PC-9 (cell line): ENCODE measurements at regions not wholly inside any gene's neighbourhood (a gene's known extent, or its start where the extent isn't known, plus 50 kb on each side); places are given as distances from the start of the nearest gene placed in this dataset.

Source experiments
- BruUV-seq: library from RNA; stranded (reverse); fragments of 400-500 nt; replicated peaks from 2 replicates; lab custom pipeline; 2021; lab: Mats Ljungman, UMichigan
- CTCF ChIA-PET: fragments of 300-600 bp; sonication (Branson Sonifier 250); formaldehyde crosslinking; loops from one replicate; lab custom pipeline; 2022; ENCODE audit warnings: antibody characterized with exemption; lab: Charles Lee
- POLR2A ChIA-PET: fragments of 300-600 bp; sonication (Branson Sonifier 250); formaldehyde crosslinking; loops from one replicate; lab custom pipeline; 2022; ENCODE audit warnings: antibody characterized with exemption; ENCODE audit not compliant: unreplicated experiment; lab: Charles Lee
- DNase-seq, 2 experiments: peaks; one replicate each; pipeline versions ENCODE4 v3.0.0 to v3.0.0-alpha.2; 2015 to 2022; ENCODE audit warnings: mixed read lengths in 1 of 2
- H2AFZ ChIP-seq: fragments of 200-600 bp; sonication (generic); 2 replicates; pipeline ENCODE4 v1.8.1; 2017; ENCODE audit warnings: antibody characterized with exemption
- H3F3A ChIP-seq: fragments of 200-600 bp; sonication (generic); 2 replicates; pipeline ENCODE4 v1.8.1; 2017; ENCODE audit warnings: antibody characterized with exemption, mild to moderate bottlenecking, low read depth; ENCODE audit not compliant: insufficient read depth
- H3K27ac ChIP-seq: fragments of 200-600 bp; sonication (generic); 2 replicates; pipeline ENCODE4 v1.6.1; 2016; ENCODE audit warnings: mixed run types
- H3K27me3 ChIP-seq: fragments of 200-600 bp; sonication (generic); 2 replicates; pipeline ENCODE4 v1.6.1; 2016; ENCODE audit warnings: low read depth, mixed run types; ENCODE audit not compliant: insufficient read depth
- H3K36me3 ChIP-seq: fragments of 200-600 bp; sonication (generic); 2 replicates; pipeline ENCODE4 v1.6.1; 2016; ENCODE audit warnings: low read depth, mixed run types
- H3K4me1 ChIP-seq: fragments of 200-600 bp; sonication (generic); replicated peaks from 2 replicates; pipeline ENCODE4 v1.6.1; 2016; ENCODE audit warnings: mixed run types; ENCODE audit not compliant: insufficient read depth
- H3K4me2 ChIP-seq: fragments of 200-600 bp; sonication (generic); 2 replicates; pipeline ENCODE4 v1.6.1; 2017; ENCODE audit warnings: mixed run types
- H3K4me3 ChIP-seq: fragments of 200-600 bp; sonication (generic); 2 replicates; pipeline ENCODE4 v1.6.1; 2016; ENCODE audit warnings: mixed run types
- H3K79me2 ChIP-seq: fragments of 200-600 bp; sonication (generic); 2 replicates; pipeline ENCODE4 v1.6.1; 2017; ENCODE audit warnings: low read depth, mixed run types
- H3K9me2 ChIP-seq: fragments of 200-600 bp; sonication (generic); 2 replicates; pipeline ENCODE4 v1.8.1; 2017; ENCODE audit warnings: mild to moderate bottlenecking; ENCODE audit not compliant: insufficient read depth
- H3K9me3 ChIP-seq: fragments of 200-600 bp; sonication (generic); 2 replicates; pipeline ENCODE4 v1.8.1; 2016; ENCODE audit warnings: low read depth; ENCODE audit not compliant: insufficient read depth
- H4K20me1 ChIP-seq: fragments of 200-600 bp; sonication (generic); 2 replicates; pipeline ENCODE4 v1.8.1; 2017; ENCODE audit not compliant: insufficient read depth
- EZH2 ChIP-seq: fragments of 200-600 bp; sonication (generic); IDR thresholded peaks from 2 replicates; pipeline ENCODE4 v1.8.0; 2017; ENCODE audit warnings: antibody characterized with exemption, low read depth
- intact Hi-C: fragments of 100-400 bp; cut with micrococcal nuclease; formaldehyde crosslinking; loops from one replicate; pipeline ENCODE4 v1.10.0; 2022; ENCODE audit not compliant: unreplicated experiment
- TF ChIP-seq, protein P1 (sequence below): fragments of 200-600 bp; sonication (generic); conservative IDR thresholded peaks from 2 replicates; pipeline ENCODE4 v1.6.1; 2017; ENCODE audit warnings: mixed run types, antibody characterized with exemption, mild to moderate bottlenecking, moderate library complexity

- TF ChIP-seq EZH2: no peak
- TF ChIP-seq, protein P1, sequence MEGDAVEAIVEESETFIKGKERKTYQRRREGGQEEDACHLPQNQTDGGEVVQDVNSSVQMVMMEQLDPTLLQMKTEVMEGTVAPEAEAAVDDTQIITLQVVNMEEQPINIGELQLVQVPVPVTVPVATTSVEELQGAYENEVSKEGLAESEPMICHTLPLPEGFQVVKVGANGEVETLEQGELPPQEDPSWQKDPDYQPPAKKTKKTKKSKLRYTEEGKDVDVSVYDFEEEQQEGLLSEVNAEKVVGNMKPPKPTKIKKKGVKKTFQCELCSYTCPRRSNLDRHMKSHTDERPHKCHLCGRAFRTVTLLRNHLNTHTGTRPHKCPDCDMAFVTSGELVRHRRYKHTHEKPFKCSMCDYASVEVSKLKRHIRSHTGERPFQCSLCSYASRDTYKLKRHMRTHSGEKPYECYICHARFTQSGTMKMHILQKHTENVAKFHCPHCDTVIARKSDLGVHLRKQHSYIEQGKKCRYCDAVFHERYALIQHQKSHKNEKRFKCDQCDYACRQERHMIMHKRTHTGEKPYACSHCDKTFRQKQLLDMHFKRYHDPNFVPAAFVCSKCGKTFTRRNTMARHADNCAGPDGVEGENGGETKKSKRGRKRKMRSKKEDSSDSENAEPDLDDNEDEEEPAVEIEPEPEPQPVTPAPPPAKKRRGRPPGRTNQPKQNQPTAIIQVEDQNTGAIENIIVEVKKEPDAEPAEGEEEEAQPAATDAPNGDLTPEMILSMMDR: no peak
Measured at GRCh38 chr11:127733552-127733951, 733.0 kb upstream of the KIRREL3 start.

DNA sequence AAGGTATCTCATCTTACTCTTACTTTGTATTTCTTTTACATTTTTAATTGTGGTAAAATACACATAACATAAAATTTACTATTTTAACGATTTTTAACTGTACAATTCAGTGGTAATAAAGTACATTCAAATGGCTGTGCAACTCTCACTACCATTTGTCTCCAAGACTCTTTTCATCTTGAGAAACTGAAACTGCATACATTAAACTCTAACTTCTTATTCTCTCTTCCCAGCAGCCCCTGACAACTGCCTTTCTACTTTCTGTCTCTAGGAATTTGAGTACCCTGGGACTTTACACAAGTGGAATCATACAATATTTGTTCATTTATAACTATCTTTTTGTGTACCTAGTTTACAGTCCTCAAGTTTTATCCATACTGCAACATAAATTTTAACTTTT, 725.8 kb upstream of the KIRREL3 start:
- no peak for DNase-seq
- no peaks in the 10 kb centered on the region for H3K9me3 ChIP-seq
- no peaks in the 10 kb centered on the region for H3K4me1 ChIP-seq
- CTCF ChIA-PET: no interaction called here
- POLR2A ChIA-PET: no interaction called here
- no peak overlapping the region for H3K27ac ChIP-seq
- no peaks in the 10 kb centered on the region for H3K9me2 ChIP-seq
- H3K4me2 ChIP-seq: no peak overlapping the region
- H2AFZ ChIP-seq: no peak overlapping the region
- TF ChIP-seq EZH2: no peak
- TF ChIP-seq, protein P1: no peak
- no peak overlapping the region for H3K4me3 ChIP-seq
- H3K36me3 ChIP-seq: no peaks in the 10 kb centered on the region
- BruUV-seq: no TSS peak
- H3K79me2 ChIP-seq: no peaks in the 10 kb centered on the region
- no peaks in the 10 kb centered on the region for H4K20me1 ChIP-seq
- no peaks in the 10 kb centered on the region for H3F3A ChIP-seq
- intact Hi-C loops: no loop called here
- no peaks in the 10 kb centered on the region for H3K27me3 ChIP-seq

More at GRCh38 chr11:127733552-127733951, 733.0 kb upstream of the KIRREL3 start:
- intact Hi-C loops: no loop called here
- Histone ChIP-seq H3K4me3 (no peak overlapping the region), H4K20me1 (no peaks in the 10 kb centered on the region), H3K79me2 (no peaks in the 10 kb centered on the region), H3K4me1 (no peaks in the 10 kb centered on the region), H3K36me3 (no peaks in the 10 kb centered on the region), H3K27ac (no peak overlapping the region), H2AFZ (no peak overlapping the region), H3K9me3 (no peaks in the 10 kb centered on the region), H3K9me2 (no peaks in the 10 kb centered on the region), H3K27me3 (no peaks in the 10 kb centered on the region), H3F3A (no peaks in the 10 kb centered on the region), H3K4me2 (no peak overlapping the region)
- CTCF ChIA-PET: no interaction called here
- POLR2A ChIA-PET: no interaction called here
- DNase-seq: no peak
- BruUV-seq: no TSS peak

- H3K4me1 ChIP-seq: no peaks in the 10 kb centered on the region
- POLR2A ChIA-PET: no interaction called here
- H3F3A ChIP-seq: no peaks in the 10 kb centered on the region
- TF ChIP-seq, protein P1: no peak
- no peak for TF ChIP-seq EZH2
- intact Hi-C loops: no loop called here
- 0 out of 2 replicates have a peak, but pooled peaks cover 4% of the 10 kb centered on the region for H3K27me3 ChIP-seq
- H3K9me3 ChIP-seq: no peaks in the 10 kb centered on the region
- H3K79me2 ChIP-seq: no peaks in the 10 kb centered on the region
- H3K36me3 ChIP-seq: no peaks in the 10 kb centered on the region
- CTCF ChIA-PET: no interaction called here
- H4K20me1 ChIP-seq: no peaks in the 10 kb centered on the region
- H2AFZ ChIP-seq: no peak overlapping the region
- no peak for DNase-seq
- no peak overlapping the region for H3K27ac ChIP-seq
- no peak overlapping the region for H3K4me3 ChIP-seq
- no peak overlapping the region for H3K4me2 ChIP-seq
- no peaks in the 10 kb centered on the region; the same call in 1 of the 2 replicates for H3K9me2 ChIP-seq
- no TSS peak for BruUV-seq
Measured at GRCh38 chr11:127723714-127724113, 723.1 kb upstream of the KIRREL3 start.
